DMS53 treated with DMSO at 0.1 percent for 48 hours (cell line): ENCODE measurements at regions not wholly inside any gene's neighbourhood (a gene's known extent, or its start where the extent isn't known, plus 50 kb on each side); places are given as distances from the start of the nearest gene placed in this dataset.
"Not testable (repeated sequence)": the region's sequence is repeated elsewhere in the genome, so short reads cannot be mapped to it uniquely, and the experiment has no call there.

ENCODE experiments used
- DNase-seq: peaks from one replicate; lab custom pipeline; 2025; ENCODE audit not compliant: unreplicated experiment; lab: John Stamatoyannopoulos, UW

GRCh38 chr13:99074693-99075092 lies 96.8 kb upstream of the DOCK9 start:
- no peak for DNase-seq

- DNase-seq, result no peak
These were observed 97.7 kb upstream of the DOCK9 start for GRCh38 chr13:99075268-99076191.

- no peak for DNase-seq
These were observed 100.3 kb upstream of the DOCK9 start for GRCh38 chr13:99078017-99078771.

GRCh38 chr13:99080131-99080530 lies 102.3 kb upstream of the DOCK9 start:
- DNase-seq, result no peak

- DNase-seq, result no peak
These were observed 106.1 kb upstream of the DOCK9 start for GRCh38 chr13:99083981-99084380.

GRCh38 chr13:99085139-99085807 lies 107.4 kb upstream of the DOCK9 start:
- no peak for DNase-seq

- no peak for DNase-seq
These were observed 108.0 kb upstream of the DOCK9 start for GRCh38 chr13:99085808-99086266.

- DNase-seq, result no peak
These were observed 108.6 kb upstream of the DOCK9 start for GRCh38 chr13:99086267-99087097.

- DNase-seq, result peak; percentile 47
These were observed 109.5 kb upstream of the DOCK9 start for GRCh38 chr13:99087098-99087953.

- DNase-seq, result peak; percentile 12
These were observed 110.2 kb upstream of the DOCK9 start for GRCh38 chr13:99087954-99088491.

GRCh38 chr13:99093997-99094396 lies 106.7 kb upstream of the UBAC2 start:
- no peak for DNase-seq

- DNase-seq, result not testable (repeated sequence)
These were observed 98.8 kb upstream of the UBAC2 start for GRCh38 chr13:99101831-99102230.

- no peak for DNase-seq
These were observed 97.1 kb upstream of the UBAC2 start for GRCh38 chr13:99103536-99103935.

- no peak for DNase-seq
These were observed 96.3 kb upstream of the UBAC2 start for GRCh38 chr13:99104396-99104795.

- DNase-seq, result no peak
These were observed 95.5 kb upstream of the UBAC2 start for GRCh38 chr13:99105160-99105559.

- DNase-seq, result no peak
These were observed 87.3 kb upstream of the UBAC2 start for GRCh38 chr13:99113351-99113750.

GRCh38 chr13:99118179-99118578 lies 82.5 kb upstream of the UBAC2 start:
- no peak for DNase-seq

GRCh38 chr13:99119656-99120055 lies 81.0 kb upstream of the UBAC2 start:
- DNase-seq, result no peak

- DNase-seq, result no peak
These were observed 79.9 kb upstream of the UBAC2 start for GRCh38 chr13:99120751-99121150.
